ENCODE measurements at regions not wholly inside any gene's neighbourhood (a gene's known extent, or its start where the extent isn't known, plus 50 kb on each side); places are given as distances from the start of the nearest gene placed in this dataset.

DNA sequence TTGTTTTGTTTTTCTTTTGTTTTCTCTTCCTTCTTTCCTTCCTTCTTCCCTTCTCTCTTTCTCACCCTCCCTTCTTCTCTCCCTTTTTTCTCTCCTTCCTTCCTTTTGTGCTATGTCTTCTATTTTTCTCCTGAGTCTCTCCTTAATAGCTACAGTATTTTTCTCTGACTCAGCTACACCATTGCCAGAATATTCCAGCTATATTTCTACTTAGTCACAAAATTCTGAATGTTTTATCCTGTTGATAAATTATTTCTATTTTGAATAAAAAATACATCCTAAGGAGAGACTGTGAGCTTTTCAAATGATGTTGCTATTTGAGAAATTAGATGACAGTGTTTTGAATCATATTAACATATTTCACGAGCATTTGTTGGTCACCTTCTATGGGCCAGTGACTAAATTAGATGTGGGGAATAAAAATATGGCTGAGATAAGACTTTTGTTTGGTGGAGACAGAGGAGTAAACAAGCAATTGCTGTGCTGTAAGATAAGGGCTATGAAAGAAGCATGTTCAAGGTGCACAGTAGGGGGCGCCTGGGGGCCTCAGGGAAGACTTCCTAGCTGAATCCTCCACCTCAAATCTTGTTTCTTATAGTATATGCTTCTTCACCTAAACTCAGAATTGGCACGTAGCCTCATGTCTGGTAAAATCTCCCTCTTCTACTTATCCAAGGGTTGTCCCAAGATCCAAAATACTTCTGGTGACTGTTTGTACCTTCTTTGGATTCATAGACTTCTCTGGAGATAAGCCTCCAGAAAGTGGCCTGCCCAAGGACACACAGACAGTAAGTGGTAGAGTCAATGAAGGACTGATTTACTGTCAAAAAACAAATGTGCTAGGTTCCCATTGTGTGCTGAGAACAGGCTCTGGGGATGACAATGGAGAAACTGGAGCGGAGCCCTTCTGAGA is 115.5 kb upstream of the CREB5 start:
- FAIRE-seq = no peak

DNA sequence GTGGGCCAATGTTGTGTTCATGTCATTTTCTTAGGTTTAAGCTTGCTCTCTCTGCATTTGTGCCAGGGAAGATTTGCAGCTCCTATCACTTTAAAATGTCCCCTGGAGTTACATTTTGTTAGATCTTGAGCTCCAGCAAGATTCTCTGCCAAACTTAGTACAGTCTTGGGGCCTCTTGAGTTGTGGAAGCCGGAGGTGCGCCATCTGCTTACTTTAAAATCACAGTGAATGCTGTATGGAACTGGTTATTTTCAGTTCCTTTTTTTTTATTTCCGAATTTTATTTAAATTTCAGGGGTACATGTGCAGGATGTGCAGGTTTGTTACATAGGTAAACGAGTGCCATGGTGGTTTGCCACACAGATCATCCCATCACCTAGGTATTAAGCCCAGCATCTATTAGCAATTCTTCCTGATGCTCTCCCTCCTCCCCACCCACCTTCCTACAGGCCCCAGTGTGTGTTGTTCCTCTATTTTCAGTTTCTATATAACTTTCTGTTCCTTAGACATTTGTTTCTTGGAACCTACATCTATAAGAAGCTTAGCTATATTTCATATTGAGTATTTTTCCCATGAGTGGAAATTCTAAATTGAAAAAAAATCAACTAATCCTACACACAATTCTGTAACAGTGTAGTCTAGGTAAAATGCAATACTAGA is 114.4 kb upstream of the CREB5 start:
- no peak for FAIRE-seq

DNA sequence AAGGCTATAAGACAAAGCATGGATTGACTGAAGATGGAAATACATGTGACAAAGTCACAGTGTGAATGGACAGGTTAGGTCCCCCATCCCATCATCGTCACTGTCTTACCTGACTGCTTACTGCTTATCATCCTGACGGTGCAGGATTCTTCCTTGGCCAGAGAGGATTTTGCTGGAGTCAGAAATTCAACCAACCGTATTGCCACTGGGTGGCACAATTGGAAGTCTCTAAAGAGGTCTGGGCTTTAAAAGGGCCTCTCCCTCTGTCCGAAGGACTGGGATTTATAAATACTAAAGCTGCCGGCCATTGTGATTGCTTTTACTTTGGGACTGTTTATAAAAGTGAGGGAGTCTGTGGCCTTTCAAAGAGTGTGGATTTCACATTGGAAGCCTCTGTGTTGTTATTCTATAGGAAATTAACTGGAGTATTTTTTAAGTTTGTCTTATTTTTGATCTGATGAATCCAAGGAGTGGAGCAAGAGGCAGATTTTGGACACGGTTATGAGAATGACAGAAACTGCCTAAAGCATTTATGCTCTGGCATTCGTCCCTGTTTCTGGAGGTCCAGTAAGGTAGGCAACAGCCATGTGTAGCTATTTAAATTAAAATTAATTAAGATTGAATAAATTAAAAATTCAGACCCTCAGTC is 113.3 kb upstream of the CREB5 start:
- FAIRE-seq = no peak

DNA sequence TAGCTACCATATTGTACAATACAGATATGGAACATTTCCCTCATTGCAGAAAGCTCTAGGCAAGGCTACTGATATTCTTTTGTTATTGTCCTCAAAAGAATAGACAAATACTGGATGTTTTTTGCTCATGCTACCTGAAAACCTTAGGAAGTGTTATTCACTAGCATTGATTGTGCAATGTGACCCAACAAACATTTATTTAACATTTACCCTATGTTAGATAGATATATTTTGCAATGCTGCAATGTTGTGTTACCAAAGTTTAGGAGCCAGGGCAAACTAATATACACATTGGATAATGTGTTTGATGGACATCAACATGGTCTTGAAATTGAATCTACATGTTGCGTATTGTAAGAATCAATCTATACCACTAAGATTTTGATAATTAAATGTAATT is 112.8 kb upstream of the CREB5 start:
- FAIRE-seq = no peak

DNA sequence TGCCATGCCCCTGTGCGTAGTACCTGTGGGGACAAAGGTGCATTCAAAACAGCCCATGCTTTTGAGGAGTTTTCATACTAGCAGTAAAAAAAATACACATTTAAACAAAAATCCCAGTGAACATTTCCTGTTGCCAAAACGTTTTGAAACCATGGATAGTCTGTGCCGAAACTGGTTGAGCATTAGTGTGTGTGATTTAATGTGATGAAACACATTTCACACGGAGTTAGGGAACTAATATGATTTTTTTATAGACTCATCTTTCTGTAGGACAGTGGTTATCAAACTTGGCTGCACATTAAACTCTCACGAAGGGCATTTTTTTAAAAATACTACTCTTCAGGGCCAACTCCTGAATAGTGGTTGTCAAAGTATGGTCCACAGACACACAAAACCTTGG is 111.8 kb upstream of the CREB5 start:
- no peak for FAIRE-seq

DNA sequence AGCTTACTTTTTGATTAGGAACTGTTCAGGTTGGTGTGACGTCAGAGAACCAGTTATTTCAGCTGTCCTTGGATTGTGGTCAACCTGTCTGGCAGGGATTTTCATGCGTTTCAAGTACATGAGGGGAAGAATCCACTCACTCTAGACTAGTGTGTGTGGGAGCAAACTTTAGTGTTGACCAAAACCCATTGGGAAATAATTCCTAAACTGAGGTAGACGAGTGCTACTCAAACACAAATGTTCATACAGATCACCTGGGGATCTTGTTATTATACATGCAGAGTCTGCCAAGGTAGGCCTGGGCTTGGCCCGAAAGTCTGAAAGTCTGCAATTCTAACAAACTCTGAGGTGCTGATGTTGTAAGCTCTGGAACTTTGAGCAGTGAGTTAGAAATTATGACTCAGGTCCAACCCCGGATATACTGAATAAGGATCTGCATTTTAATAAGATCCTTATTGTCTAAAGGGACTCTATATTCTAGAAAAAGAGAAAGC is 111.1 kb upstream of the CREB5 start:
- FAIRE-seq = no peak

DNA sequence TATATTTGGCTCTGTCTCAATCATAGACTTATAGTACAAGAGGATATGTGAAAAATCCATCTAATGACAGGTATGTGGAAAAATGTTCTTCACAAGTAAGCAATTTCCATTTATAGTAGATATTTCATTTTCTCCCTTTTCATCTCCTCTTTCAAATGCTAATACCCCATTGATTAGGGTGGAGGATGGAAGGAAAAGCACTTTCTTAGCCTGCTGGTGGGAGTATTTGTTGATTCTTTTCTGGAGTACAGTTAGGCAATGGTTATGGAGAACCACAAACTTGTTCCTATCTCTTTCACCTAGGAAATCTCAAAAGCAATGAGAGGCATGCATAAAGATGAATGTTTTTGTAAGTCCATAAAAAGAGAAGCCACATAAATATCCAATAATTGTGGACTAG is 108.0 kb upstream of the CREB5 start:
- no peak for FAIRE-seq

DNA sequence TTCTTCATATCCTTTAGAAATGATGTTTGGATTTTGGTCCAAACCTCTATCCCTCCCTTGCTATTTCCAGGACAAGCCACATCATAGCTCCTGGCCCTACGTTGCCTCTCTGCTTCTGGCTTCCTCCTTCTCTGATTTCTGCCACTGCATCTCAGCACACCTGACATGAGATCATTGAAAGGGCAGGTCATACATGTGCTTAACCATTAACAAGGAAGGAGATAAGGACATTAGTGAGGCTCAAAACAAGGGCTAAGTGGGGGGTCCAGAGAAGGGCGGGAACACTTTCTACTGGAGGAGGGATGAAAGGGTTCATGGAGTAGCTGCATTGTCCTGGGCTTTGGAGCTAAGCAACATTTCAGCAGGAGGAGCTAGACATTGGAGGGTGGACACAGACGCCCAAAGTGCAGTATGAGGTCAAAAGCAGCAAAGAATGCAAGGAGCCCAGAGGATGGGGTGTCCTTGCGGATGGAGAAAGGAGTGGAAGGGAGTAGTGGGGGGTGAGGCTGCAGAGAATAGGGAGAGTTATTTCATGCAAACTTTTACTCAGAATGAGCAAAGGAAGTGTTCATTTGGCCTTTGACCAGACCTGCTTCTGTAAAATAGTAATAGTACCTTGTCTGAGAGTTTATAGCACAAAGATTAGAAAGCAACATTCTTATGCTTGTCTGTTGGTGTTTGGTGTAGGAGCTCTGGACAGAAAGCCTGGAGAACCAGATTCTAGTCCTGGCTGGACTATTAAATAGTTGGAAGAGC is 102.4 kb upstream of the CREB5 start:
- FAIRE-seq = no peak

DNA sequence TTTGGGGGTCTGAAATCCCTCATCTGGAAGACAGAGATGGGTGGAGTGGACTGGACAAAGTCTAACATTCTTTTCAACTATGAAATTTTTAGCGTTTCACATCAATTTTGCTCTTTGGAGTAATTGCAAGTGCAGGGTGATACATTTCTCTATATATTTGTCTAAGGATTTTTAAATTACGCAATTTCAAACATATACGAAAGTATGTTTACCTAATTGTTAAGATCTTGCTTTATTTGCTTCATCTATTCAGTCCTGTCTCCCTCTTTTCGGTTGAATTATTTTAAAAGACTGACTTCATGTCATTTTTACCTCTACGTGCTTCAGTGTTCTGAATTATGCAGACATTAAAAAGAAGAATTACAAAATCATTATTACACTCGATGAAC is 101.9 kb upstream of the CREB5 start:
- no peak for FAIRE-seq

DNA sequence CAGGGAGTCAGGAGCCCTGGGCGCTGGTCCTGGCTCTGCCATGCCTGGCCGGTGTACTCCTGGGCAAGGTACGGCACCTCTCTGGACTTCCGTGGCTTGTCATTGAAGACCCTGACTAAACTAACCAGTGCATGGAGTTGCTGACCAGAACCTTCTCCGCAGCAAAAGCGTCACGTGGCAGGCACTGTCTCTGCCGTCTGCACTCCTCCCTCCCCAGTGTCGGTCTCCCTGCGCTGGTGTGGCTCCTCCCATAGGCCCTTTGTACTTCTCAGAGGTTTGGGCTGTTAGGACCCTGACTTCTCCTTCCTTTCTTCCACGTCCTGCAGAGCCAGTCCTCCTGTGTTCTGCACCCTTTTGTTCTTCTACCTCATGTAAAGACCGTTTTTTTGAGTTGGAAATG is 100.6 kb upstream of the CREB5 start:
- FAIRE-seq = no peak

DNA sequence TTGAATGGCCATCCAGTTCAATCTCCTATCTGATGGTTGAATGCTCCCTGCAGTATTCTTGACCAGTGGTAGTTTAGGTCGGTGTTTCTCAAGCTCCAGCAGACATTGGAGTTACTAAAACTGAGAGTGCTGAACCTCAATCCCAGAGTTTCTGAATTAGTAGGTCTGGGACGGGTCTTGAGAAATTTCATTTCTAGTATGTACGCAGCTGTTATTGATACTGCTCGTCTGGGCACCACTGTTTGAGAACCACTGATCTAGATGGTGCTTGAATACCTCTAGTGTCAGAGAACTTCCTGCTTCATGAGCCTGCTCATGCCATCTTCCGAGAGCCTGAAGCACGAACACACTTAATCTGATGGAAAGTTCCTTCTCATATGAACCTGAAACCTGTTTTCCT is 99.4 kb upstream of the CREB5 start:
- no peak for FAIRE-seq

DNA sequence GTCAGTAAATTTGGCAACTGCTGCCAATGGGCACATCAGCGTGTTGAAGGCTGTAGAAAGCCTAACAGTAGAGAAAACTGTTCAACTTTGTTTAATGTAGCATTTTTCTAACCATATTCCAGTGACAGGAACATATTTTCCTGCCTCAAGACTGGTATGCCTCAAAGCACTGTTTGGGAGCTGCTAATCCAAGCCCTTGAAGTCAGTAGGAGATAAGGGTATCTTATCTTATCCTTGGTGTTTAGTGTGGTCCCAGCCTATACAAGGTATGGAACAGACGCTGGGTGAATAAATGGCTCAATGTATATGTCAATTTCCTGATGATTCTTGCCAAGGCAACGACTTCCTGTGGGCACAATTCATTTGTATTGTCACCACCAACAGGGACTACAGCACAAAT is 97.5 kb upstream of the CREB5 start:
- FAIRE-seq = no peak

DNA sequence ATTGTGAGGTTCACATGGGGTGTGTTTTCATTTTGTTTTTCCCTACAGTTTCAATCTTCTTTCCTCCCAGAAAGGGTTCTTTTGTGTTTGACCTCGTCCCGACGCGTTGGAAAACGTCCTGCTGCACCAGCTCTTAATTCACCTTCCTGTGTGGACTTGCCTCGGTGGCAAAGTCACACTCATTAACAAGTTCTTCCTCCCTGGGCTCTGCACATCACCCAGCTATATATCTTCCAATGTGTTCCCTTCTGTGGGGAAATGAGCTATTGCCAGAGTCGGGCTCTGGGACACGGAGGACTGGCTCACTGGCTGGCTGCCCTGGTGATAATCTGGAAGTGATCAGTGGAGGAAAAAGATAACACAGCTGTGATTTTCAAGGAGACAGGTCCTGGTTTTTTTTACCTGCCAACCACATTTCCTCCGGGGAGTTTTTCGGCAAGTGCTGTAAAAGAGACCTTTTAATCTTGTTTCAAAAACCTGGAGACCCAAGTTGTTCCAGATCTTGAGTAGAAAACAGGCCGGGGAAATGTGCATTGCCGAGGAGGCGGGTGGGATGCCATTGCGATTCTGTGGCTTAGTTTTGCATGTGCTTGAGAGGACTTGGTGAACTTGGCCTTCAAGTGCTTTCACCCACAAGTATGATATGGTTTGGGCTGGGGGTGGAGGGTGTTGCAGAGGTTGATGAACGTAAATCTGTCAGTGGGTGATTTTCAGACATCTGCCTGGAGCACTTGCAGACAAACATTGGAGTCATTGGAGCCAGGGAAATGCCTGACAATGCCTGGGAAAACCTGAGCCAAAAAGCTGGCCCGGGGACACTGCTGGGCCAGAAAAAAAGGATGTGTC is 96.5 kb upstream of the CREB5 start:
- FAIRE-seq = no peak

DNA sequence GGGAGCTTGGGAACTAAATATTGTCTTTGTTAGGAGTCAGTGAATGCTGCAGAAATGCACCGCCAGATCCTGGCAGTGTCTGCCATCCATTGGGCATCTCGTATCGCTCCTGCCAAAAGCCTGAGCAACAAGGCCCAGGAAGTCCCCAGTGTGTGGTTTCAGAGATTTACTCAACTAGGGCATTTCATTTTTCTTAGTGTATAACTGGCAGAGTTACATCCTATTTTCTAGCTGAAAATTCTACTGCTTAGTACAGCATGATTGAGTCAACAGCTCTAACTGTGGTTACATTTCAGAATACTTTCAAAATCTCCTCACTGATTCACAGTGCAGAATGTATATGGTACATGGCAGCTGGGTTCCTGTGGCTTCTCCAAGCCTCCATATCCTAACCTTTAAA is 95.8 kb upstream of the CREB5 start:
- no peak for FAIRE-seq

DNA sequence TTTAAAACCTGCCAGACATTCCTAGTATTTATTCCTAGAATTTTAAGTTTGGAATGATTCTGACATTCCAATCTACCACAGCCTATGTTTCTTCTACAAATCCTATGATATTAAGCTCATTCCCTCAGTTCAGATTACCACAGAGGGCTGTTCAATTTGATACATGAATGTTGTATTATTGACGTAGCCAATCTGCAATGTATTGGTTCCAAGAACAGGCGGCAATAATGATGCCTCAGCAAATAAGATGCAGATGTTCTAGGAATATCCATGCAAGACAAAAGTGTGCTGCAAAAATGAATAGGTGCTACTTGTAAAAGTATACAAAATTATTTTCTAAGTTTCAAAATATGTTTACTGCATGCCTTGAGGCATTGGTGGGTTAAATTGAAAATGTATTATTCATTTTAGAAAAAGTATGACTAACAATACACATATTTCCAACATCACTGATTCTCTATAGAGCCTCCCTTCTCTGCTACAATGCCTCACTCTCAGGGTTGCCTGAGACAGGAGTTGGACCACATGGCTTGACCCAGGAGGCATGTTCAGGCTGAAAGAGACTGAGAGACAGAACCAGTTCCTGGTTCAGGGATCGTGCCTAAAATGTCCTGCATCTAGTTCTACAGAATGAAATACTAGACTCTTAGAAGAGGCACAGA is 94.1 kb upstream of the CREB5 start:
- FAIRE-seq = no peak

DNA sequence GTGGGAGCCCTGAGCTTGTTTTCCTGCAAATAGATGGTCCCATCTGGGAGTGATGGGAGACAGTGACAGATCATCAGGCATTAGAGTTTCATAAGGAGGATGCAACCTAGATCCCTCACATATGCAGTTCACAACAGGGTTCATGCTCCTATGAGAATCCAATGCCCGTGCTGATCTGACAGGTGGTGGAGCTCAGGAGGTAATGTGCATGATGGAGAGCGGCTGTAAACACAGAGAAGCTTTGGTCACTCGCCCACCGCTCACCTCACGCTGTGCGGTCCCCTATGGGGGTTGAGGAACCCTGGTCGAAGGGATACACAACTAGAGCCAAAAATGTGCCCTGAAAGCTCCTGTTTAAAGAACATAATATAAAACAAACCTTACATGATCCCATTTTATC is 88.5 kb upstream of the CREB5 start:
- FAIRE-seq = no peak

DNA sequence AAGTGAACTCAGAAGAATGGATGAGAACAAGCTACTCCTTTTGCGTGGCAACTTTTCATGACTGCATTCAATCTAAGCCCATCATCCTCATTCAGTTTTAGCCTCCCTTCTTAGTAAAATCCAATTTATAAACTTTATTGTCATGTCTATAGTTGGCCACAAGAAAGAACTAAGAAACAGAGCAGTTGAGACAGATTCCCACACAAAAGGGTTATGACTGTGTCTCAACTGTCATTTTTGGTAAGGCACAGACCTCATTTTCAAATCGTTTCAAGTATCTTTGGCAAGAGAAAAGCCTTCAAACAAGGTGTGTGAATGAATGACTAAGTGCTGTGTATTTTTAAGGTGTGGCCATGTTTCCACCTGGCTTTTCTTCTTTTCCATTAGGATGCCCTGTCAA is 84.2 kb upstream of the CREB5 start:
- FAIRE-seq = no peak

DNA sequence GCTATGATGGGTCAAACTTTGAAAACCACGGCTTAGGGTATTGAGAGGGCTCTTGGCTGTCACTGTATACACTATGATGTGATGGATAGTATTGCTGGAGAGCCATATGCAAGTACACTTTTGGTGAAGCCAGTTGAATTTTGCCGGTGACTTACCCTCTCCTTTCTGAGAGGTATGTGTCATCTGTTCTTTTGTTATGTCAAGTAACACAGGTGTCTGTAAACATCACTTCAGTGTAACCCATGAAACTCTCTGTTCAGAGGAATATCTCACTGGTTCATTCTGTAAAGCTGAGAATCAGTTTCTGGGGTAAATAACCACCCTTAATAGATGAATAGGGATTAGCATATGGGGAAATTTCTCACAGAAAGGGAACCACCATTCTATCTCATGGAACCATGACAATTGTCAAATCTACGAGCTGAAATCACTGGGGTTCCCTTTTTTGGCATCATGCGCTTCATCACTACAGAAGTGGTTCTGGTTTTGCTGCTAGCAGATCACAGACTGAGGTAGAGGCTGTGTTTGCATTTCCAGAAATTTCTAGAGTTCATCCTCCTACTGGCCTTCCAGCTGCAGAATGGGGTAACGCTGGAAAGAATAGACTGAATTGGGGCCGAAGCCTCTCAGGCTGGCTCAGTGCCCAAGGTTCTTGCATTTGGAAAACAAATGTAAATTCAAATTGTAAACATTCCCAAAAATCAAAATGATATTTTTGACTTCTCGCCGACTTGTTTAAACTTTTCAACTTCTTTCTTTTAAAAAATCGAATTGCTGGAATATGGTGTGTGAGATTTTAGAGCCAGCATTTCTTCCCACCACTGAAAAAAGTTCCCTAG is 83.3 kb upstream of the CREB5 start:
- no peak for FAIRE-seq

DNA sequence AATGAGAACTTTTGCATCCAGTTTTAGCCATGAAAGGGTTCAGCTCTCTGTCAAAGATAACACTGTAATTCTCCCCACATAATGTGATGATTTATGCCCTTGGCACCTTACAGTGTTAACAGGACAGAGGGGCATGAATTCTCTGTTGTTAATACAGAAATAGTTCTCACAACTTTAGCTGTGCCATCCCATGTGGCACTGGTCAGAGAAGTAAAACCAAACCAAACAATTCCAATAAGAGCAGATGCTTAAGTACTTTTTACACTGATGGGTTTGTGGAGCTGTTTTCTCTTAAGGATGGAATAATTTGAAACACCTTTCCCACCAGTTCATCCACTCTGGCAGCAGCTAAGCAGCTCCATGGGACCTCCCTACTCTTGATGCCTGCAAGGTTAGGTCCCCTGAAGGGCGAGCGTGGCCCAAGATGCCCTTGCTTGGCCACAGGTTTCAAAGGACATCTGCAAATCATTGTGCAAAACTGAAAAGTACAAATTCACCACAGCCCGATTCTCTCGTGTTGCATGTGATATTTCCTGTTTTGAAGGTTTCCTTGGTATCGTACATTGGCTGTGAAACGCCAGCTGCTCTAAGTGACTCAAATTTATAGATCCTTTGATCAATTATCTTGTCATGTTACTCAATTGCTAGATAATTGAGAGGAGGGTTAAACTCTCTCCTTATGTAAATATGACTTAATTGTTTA is 82.5 kb upstream of the CREB5 start:
- FAIRE-seq = no peak

Measured in colon (tissue), 2 donors.